ENCODE measurements at regions not wholly inside any gene's neighbourhood (a gene's known extent, or its start where the extent isn't known, plus 50 kb on each side); places are given as distances from the start of the nearest gene placed in this dataset.

DNA sequence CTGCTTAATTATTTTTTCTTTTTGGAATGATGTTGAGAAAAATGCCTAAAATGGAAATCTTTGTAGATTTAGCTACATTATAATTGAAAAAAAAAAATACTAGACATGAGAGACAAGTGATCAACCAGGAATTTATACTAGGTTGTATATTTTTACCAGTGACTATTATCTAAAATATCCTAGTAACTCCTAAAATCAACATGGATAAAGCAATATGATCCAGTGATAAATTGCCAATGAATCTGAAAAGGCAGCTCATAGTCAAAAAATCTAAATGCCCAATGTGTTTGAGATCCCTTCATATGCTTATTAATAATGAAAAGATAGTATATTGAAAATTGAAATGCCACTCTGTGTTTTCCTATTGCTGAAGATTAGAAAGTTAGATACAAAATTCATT is 778.2 kb downstream of the MTRR start:
- TF ChIP-seq CTCF (IDR thresholded peaks at IDR 0.05) = no peak
- no peak for TF ChIP-seq POLR2AphosphoS5 (IDR thresholded peaks at IDR 0.05; ENCODE audit: low read depth, low read length)
- no peak for TF ChIP-seq SIN3A (IDR thresholded peaks at IDR 0.05; ENCODE audit: borderline replicate concordance, low read depth, low read length)
- no peak for TF ChIP-seq FOSL2 (IDR thresholded peaks at IDR 0.05; ENCODE audit: borderline replicate concordance, low read depth)
- TF ChIP-seq SMC3 (IDR thresholded peaks at IDR 0.05; ENCODE audit: low read depth, low read length) = no peak
- TF ChIP-seq ZBTB33 (IDR thresholded peaks at IDR 0.05; ENCODE audit: borderline replicate concordance, low read depth) = no peak
- no peak for TF ChIP-seq RXRA (IDR thresholded peaks at IDR 0.05; ENCODE audit: borderline replicate concordance, low read depth)
- no peak for TF ChIP-seq RAD21 (IDR thresholded peaks at IDR 0.05; ENCODE audit: low read length)
- no peak for TF ChIP-seq EP300 (IDR thresholded peaks at IDR 0.05; ENCODE audit: borderline replicate concordance in 1 of 2, low read depth in 1 of 2, low read length in 1 of 2)
- TF ChIP-seq JUND (IDR thresholded peaks at IDR 0.05) = no peak
- no peak for TF ChIP-seq GABPA (IDR thresholded peaks at IDR 0.05; ENCODE audit: low read depth)
- no peak for TF ChIP-seq NRF1 (IDR thresholded peaks at IDR 0.05; ENCODE audit: low read depth, low read length)
- no peak for TF ChIP-seq RFX5 (IDR thresholded peaks at IDR 0.05; ENCODE audit: low read length)
- TF ChIP-seq MAX (IDR thresholded peaks at IDR 0.05; ENCODE audit: low read depth) = no peak

Data from SK-N-SH (cell line).